Putamen (tissue), 1 donor: ENCODE measurements at regions not wholly inside any gene's neighbourhood (a gene's known extent, or its start where the extent isn't known, plus 50 kb on each side); places are given as distances from the start of the nearest gene placed in this dataset.
"Not testable (repeated sequence)": the region's sequence is repeated elsewhere in the genome, so short reads cannot be mapped to it uniquely, and the experiment has no call there.

Experiments used
- DNase-seq: peaks from one replicate; pipeline ENCODE4 v3.0.0-alpha.2; 2016; ENCODE audit warnings: low spot score

- no peak for DNase-seq
Measured at GRCh38 chr20:22690616-22691179, 106.3 kb upstream of the FOXA2 start.

- peak; percentile 55 for DNase-seq
Measured at GRCh38 chr20:22691369-22692118, 107.2 kb upstream of the FOXA2 start.

GRCh38 chr20:22692119-22692475 is 107.7 kb upstream of the FOXA2 start:
- DNase-seq = no peak

- DNase-seq = not testable (repeated sequence)
Measured at GRCh38 chr20:22692620-22693019, 108.2 kb upstream of the FOXA2 start.

GRCh38 chr20:22696759-22697158 is 112.4 kb upstream of the FOXA2 start:
- DNase-seq = no peak

- DNase-seq = no peak
Measured at GRCh38 chr20:22698259-22698842, 114.0 kb upstream of the FOXA2 start.

GRCh38 chr20:22699396-22699795 is 115.0 kb upstream of the FOXA2 start:
- DNase-seq = no peak

- no peak for DNase-seq
Measured at GRCh38 chr20:22700367-22700766, 116.0 kb upstream of the FOXA2 start.

GRCh38 chr20:22701679-22702308 is 117.4 kb upstream of the FOXA2 start:
- no peak for DNase-seq

GRCh38 chr20:22703843-22704242 is 119.5 kb upstream of the FOXA2 start:
- DNase-seq = no peak

GRCh38 chr20:22711971-22712755 is 127.8 kb upstream of the FOXA2 start:
- no peak for DNase-seq

GRCh38 chr20:22716821-22717351 is 132.5 kb upstream of the FOXA2 start:
- DNase-seq = no peak

- no peak for DNase-seq
Measured at GRCh38 chr20:22717466-22717865, 133.1 kb upstream of the FOXA2 start.

GRCh38 chr20:22719167-22719591 is 134.8 kb upstream of the FOXA2 start:
- no peak for DNase-seq

GRCh38 chr20:22720206-22720605 is 135.8 kb upstream of the FOXA2 start:
- no peak for DNase-seq

GRCh38 chr20:22722811-22723210 is 138.4 kb upstream of the FOXA2 start:
- no peak for DNase-seq

- no peak for DNase-seq
Measured at GRCh38 chr20:22723659-22724058, 139.3 kb upstream of the FOXA2 start.

- DNase-seq = no peak
Measured at GRCh38 chr20:22728146-22728745, 143.9 kb upstream of the FOXA2 start.

- no peak for DNase-seq
Measured at GRCh38 chr20:22729180-22729579, 144.8 kb upstream of the FOXA2 start.

- no peak for DNase-seq
Measured at GRCh38 chr20:22729616-22730236, 145.4 kb upstream of the FOXA2 start.

GRCh38 chr20:22732751-22733150 is 148.4 kb upstream of the FOXA2 start:
- no peak for DNase-seq
